HG03342 (cell line): ENCODE measurements at regions not wholly inside any gene's neighbourhood (a gene's known extent, or its start where the extent isn't known, plus 50 kb on each side); places are given as distances from the start of the nearest gene placed in this dataset.

Experiments
- ATAC-seq: cut with Tn5 transposase; IDR thresholded peaks from one replicate; pipeline ENCODE4 v1.9.1; 2021; ENCODE audit warnings: mild to moderate bottlenecking, moderate library complexity; ENCODE audit not compliant: unreplicated experiment

GRCh38 chr12:125417446-125417845 is 352.2 kb downstream of the AACS start:
- ATAC-seq = no peak

DNA sequence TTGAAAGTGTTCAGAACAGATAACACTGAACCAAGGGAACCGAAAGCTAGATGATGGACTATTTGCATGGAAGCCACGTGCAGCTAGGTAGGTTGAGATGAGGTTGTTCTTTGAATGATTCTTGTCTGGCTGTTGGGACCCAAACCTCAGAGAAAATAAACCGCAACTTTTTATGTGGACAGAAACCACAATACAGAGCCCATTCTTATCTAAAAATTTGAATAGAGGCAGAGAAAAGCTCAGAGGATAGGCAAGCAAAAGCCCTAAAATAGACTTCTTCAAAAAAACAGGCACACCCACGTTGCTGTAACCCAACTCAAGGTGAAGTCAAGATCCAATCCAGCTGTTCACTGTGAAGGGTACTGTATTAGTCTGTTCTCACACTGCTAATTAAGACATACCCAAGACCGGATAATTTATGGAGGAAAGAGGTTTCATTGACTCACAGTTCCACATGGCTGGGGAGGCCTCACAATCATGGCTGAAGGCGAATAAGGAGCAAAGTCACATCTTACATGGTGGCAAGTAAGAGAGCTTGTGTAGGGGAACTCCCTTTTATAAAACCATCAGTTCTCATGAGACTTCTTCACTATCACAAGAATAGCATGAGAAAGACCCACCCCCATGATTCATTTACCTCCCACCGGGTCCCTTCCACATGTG is 353.8 kb downstream of the AACS start:
- ATAC-seq = peak; percentile 79

- no peak for ATAC-seq
Observed at GRCh38 chr12:125424909-125425308, 359.7 kb downstream of the AACS start.

GRCh38 chr12:125431516-125431915 is 366.3 kb downstream of the AACS start:
- ATAC-seq = no peak

DNA sequence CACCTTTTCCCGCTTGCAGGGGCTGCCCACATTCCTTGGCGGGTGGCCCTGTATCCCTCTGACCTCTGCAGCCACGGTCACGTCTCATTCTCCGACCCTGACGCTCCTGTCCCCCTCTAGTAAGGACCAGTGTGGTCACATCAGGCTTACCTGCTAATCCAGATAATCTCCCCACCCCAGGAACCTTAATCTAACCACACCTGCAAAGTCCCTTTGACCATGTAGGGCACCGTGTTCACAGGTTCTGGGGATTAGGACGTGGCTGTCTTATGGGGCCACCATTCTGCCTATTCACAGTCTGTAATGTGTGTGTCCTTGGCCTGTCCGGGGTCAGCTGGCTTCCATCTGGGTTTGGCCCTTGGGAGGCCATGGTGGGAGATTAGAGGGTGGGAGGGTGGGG is 368.9 kb downstream of the AACS start:
- no peak for ATAC-seq

GRCh38 chr12:125434936-125435443 is 369.8 kb downstream of the AACS start:
- ATAC-seq = peak; percentile 66

- no peak for ATAC-seq
Observed at GRCh38 chr12:125435871-125436270, 370.6 kb downstream of the AACS start.

DNA sequence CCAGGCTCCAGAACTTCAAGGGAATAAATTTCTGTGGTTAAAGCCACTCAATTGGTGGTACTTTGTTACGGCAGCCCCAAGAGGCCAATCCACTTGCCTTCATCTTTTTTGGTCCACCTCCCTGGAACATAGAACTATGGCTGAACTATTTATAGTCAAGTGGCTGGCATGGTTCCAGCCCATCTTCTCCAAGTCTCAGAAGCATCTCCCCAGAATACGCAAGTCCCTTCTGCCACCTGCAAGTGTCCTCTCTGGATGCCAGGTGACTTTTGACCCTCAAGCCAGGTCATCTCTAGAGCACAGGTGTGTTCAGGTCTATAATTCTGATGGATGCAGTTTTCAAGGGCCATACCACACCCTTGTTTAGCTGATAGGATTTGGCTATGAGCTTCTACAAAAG is 371.5 kb downstream of the AACS start:
- ATAC-seq = no peak

- no peak for ATAC-seq
Observed at GRCh38 chr12:125440399-125440798, 375.2 kb downstream of the AACS start.

DNA sequence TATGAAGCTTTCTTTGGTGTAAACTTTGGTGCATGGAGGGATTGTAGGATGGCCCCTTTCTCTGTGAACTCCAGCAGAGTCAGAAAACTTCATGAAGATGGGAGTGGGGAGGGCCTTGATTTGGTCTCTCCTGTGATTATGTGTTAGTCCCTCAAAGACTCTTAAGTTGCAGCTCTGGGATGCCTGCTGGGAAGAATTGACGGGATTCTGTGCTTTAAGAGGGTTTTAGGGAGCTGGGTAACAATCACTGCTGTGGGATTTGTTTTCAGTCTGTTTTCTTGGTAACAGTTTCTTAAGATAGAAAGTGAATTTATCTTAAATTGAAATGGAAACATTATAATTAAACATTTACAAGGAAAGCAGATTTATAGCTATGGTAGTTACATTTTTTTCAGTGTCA is 378.1 kb downstream of the AACS start:
- no peak for ATAC-seq

DNA sequence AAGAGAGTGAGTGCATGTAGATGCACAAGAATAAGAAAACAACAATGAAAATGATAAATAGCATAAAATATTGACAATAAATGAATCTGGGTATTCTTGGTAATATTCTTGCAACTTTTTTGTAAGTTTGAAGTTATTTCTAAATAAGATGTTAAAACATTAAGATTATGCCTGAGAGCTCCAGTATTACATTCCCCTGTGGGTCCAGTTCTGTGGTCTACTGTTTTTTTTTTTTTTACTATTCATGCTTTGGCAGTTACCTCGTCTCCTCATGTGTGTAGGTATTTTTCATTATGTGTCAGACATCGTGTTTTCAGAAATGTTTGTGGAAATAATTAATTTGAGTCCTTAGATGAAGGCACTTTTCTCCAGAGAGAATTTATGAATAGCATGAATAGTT is 386.2 kb downstream of the AACS start:
- ATAC-seq = no peak

GRCh38 chr12:125453751-125454150 is 388.5 kb downstream of the AACS start:
- no peak for ATAC-seq

DNA sequence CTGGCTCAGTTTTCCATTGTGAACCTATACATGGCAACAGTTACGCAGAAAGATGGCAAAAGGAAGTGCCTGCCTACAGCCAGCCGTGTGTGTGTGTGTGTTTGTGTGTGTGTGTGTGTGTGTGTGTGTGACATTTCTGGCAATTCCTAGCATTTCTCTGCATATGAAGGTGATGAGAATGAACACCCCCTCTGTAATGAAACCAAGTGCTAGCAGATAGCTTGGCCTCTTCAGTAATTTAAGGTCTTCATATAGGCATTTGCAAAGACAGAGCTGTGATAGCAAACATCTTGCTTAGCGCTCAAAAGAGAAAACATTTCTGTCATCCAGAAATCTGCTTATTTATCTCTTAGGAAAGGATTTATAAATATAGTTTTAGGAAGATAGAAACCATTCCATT is 389.1 kb downstream of the AACS start:
- ATAC-seq = no peak

DNA sequence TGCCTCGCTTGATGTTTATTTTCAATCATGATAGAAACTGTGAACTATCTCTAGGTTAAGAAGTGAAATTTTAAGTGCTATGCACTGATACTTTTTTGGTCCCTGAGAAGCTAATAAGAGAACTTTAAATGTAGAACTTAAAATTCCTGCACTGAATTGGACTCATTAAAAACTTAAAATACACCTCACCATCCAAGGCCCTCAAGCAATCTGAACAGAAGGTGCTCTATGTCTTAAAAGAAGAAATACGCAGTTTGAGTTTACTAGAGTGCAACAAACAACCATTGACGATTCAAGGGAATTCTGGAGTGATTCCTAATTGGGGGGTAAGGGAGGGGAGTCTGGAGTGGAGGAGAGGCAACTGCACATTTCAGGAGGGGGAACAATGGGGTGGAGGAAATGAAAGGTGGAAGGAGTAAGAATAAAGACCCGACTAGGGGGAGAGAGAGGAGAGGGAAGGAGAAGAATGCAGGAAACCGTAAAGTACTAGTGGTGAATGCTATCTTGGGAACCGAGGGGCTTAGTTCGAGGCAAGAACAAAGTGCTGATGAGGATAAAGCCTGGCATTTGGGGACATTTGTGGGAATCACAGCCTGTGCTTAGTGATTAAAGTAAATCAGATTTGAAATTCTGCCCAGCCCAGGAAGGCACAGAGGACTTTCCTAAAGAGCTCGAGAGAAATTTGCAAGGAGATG is 389.7 kb downstream of the AACS start:
- no peak for ATAC-seq

DNA sequence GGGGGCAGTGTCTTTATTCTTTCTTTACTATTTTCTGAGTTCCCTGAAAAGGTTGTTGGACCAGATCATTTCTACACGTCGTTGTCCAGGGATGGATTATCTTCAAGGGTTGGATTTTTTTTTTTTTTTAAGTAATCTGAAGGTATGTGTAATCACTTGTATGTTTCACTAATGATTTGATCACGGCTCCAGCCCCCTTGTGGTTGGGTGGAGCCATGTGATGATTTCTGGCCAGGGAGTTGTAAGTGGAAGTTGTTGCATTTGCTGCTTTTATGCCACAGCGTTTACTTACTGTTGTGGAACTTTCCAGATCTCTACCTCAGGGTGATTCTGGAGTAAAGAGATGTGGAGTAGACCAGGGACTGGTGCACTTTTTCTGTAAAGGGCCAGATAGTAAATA is 390.3 kb downstream of the AACS start:
- no peak for ATAC-seq

- no peak for ATAC-seq
Observed at GRCh38 chr12:125458552-125459268, 393.5 kb downstream of the AACS start.

DNA sequence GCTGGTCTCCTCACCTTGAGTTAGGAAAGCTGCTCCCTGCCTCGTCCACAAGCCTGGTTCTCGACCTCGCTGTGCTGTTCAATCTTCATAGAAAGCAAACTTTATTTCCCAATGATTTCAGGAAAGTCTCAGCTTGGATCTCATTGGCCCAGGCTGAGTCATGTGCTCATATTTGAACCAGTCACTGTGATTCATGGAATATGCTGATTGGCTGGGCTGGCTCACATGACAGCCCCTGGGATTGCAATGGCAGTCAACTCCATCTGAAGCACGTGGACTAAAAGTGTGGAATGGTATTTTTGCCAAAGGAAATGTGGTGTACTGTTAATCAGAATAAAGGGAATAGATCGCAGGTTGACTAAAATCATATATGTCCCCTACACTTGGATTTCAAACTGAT is 396.6 kb downstream of the AACS start:
- no peak for ATAC-seq

GRCh38 chr12:125463386-125463785 is 398.2 kb downstream of the AACS start:
- no peak for ATAC-seq

GRCh38 chr12:125467363-125467762 is 402.1 kb downstream of the AACS start:
- no peak for ATAC-seq

GRCh38 chr12:125469683-125470082 is 404.4 kb downstream of the AACS start:
- ATAC-seq = no peak

GRCh38 chr12:125470838-125471783 is 405.9 kb downstream of the AACS start:
- no peak for ATAC-seq
